Tibial nerve (tissue), 4 donors: ENCODE measurements at regions not wholly inside any gene's neighbourhood (a gene's known extent, or its start where the extent isn't known, plus 50 kb on each side); places are given as distances from the start of the nearest gene placed in this dataset.

ENCODE experiments used
- DNase-seq, 2 donors: peaks; one replicate each; pipeline ENCODE4 v3.0.0-alpha.2; 2019; ENCODE audit warnings: low spot score in 2 of 2
- H3K27ac ChIP-seq, 4 donors: fragments of 200-600 bp; sonication (generic) in 3 of 4; one replicate each; pipeline ENCODE4 v1.5.1; 2017 to 2019; ENCODE audit warnings: mild to moderate bottlenecking in 1 of 4
- H3K27me3 ChIP-seq, 2 donors: fragments of 200-600 bp; sonication (generic) in 1 of 2; one replicate each; pipeline versions ENCODE4 v1.5.1 to v1.6.0; 2017 to 2019
- H3K36me3 ChIP-seq, 3 donors: fragments of 200-600 bp; sonication (generic); one replicate each; pipeline ENCODE4 v1.5.1; 2018 to 2019
- H3K4me1 ChIP-seq, 4 donors: fragments of 200-600 bp; sonication (generic) in 3 of 4; one replicate each; pipeline ENCODE4 v1.5.1; 2017 to 2019
- H3K4me3 ChIP-seq, 4 donors: fragments of 200-600 bp; sonication (generic) in 3 of 4; one replicate each; pipeline ENCODE4 v1.5.1; 2017 to 2019; ENCODE audit warnings: mild to moderate bottlenecking in 1 of 4, moderate library complexity in 1 of 4
- H3K9me3 ChIP-seq, 4 donors: fragments of 200-600 bp; sonication (generic) in 3 of 4; one replicate each; pipeline ENCODE4 v1.5.1; 2017 to 2019
- CTCF ChIP-seq, 5 experiments: fragments of 200-600 bp in 3 of 5; fragments of 450-650 bp in 2 of 5; sonication (generic) in 3 of 5; IDR thresholded peaks; one replicate each; pipeline ENCODE4 v1.5.1; 2016 to 2019; ENCODE audit warnings: antibody characterized with exemption in 5 of 5, mild to moderate bottlenecking in 3 of 5, moderate library complexity in 2 of 5
- EP300 ChIP-seq, 2 donors: sonication (generic); formaldehyde crosslinking; IDR thresholded peaks; one replicate each; pipeline ENCODE4 v1.6.1; 2017; ENCODE audit warnings: antibody characterized with exemption in 2 of 2, mild to moderate bottlenecking in 1 of 2
- POLR2A ChIP-seq, 2 donors: fragments of 450-650 bp; IDR thresholded peaks; one replicate each; pipeline ENCODE4 v1.6.1; 2017; ENCODE audit warnings: antibody characterized with exemption in 2 of 2, mild to moderate bottlenecking in 2 of 2, moderate library complexity in 2 of 2
- WGBS, 2 donors: methylation state at CpG; one replicate each; pipeline ENCODE4 v1.1.5; 2018; 5-methylcytosine and 5-hydroxymethylcytosine counted together

- Histone ChIP-seq H3K9me3 (no peaks in the 10 kb centered on the region), H3K4me1 (no peaks in the 10 kb centered on the region), H3K4me3 (no peak overlapping the region), H3K36me3 (no peaks in the 10 kb centered on the region), H3K27ac (no peak overlapping the region), H3K27me3 (no peaks in the 10 kb centered on the region)
- no peak for DNase-seq
- no peak for TF ChIP-seq POLR2A (IDR thresholded peaks at IDR 0.05)
- TF ChIP-seq EP300 (IDR thresholded peaks at IDR 0.05) = no peak
- TF ChIP-seq CTCF (IDR thresholded peaks at IDR 0.05) = no peak
- WGBS, 2 donors = 84 to 90% methylated on average over 2 of the region's 2 CpGs
These were observed 125.1 kb downstream of the PRRX1 start for GRCh38 chr1:170789063-170789462.

GRCh38 chr1:170790175-170790574, 126.2 kb downstream of the PRRX1 start:
- WGBS, 2 donors = 25 to 29% methylated on average over 2 of the region's 2 CpGs
- Histone ChIP-seq H3K36me3 (no peaks in the 10 kb centered on the region), H3K27me3 (no peaks in the 10 kb centered on the region), H3K27ac (peak overlapping the region in 2 of 4 donors; percentile 9 to 11), H3K4me3 (no peak overlapping the region), H3K9me3 (no peaks in the 10 kb centered on the region), H3K4me1 (no peaks in the 10 kb centered on the region)
- TF ChIP-seq EP300 (IDR thresholded peaks at IDR 0.05) (no peak), POLR2A (IDR thresholded peaks at IDR 0.05) (no peak), CTCF (IDR thresholded peaks at IDR 0.05) (no peak)
- DNase-seq = no peak

GRCh38 chr1:170790651-170791071, 126.7 kb downstream of the PRRX1 start:
- Histone ChIP-seq H3K27me3 (no peaks in the 10 kb centered on the region), H3K4me3 (no peak overlapping the region), H3K36me3 (no peaks in the 10 kb centered on the region), H3K4me1 (no peaks in the 10 kb centered on the region), H3K9me3 (no peaks in the 10 kb centered on the region), H3K27ac (peak overlapping the region in 2 of 4 donors; percentile 9 to 11)
- 38 to 61% methylated on average over 3 of the region's 3 CpGs for WGBS, 2 donors
- TF ChIP-seq EP300 (IDR thresholded peaks at IDR 0.05) (no peak), POLR2A (IDR thresholded peaks at IDR 0.05) (no peak)
- DNase-seq = no peak

GRCh38 chr1:170791941-170792340, 128.0 kb downstream of the PRRX1 start:
- H3K27ac ChIP-seq = peak overlapping the region in 1 of 4 donors; percentile 31
- no peak for DNase-seq
- H3K9me3 ChIP-seq = no peaks in the 10 kb centered on the region
- H3K36me3 ChIP-seq = no peaks in the 10 kb centered on the region
- H3K4me3 ChIP-seq = no peak overlapping the region
- H3K27me3 ChIP-seq = no peaks in the 10 kb centered on the region
- WGBS, 2 donors = 63 to 64% methylated on average over 5 of the region's 5 CpGs
- H3K4me1 ChIP-seq = no peaks in the 10 kb centered on the region
- TF ChIP-seq EP300 (IDR thresholded peaks at IDR 0.05) = no peak
- TF ChIP-seq CTCF (IDR thresholded peaks at IDR 0.05) = no peak
- no peak for TF ChIP-seq POLR2A (IDR thresholded peaks at IDR 0.05)

- no peaks in the 10 kb centered on the region for H3K36me3 ChIP-seq
- TF ChIP-seq POLR2A (IDR thresholded peaks at IDR 0.05) (no peak), CTCF (IDR thresholded peaks at IDR 0.05) (no peak), EP300 (IDR thresholded peaks at IDR 0.05) (no peak)
- no peak overlapping the region for H3K27ac ChIP-seq
- H3K9me3 ChIP-seq = no peaks in the 10 kb centered on the region
- no peak overlapping the region for H3K4me3 ChIP-seq
- no peak for DNase-seq
- H3K4me1 ChIP-seq = no peaks in the 10 kb centered on the region
- no peaks in the 10 kb centered on the region for H3K27me3 ChIP-seq
These were observed 135.1 kb upstream of the MROH9 start for GRCh38 chr1:170800265-170800664.

GRCh38 chr1:170800812-170801211, 134.5 kb upstream of the MROH9 start:
- Histone ChIP-seq H3K9me3 (no peaks in the 10 kb centered on the region), H3K27me3 (no peaks in the 10 kb centered on the region), H3K27ac (no peak overlapping the region), H3K36me3 (no peaks in the 10 kb centered on the region), H3K4me1 (peaks cover 0 to under 1% (median 0%) of the 10 kb centered on the region in 4 donors), H3K4me3 (no peak overlapping the region)
- WGBS, 2 donors = 65 to 86% methylated on average over 6 of the region's 6 CpGs
- no peak for TF ChIP-seq POLR2A (IDR thresholded peaks at IDR 0.05)
- no peak for TF ChIP-seq EP300 (IDR thresholded peaks at IDR 0.05)
- no peak for TF ChIP-seq CTCF (IDR thresholded peaks at IDR 0.05)
- DNase-seq = no peak
